Choroid plexus epithelial cell (primary cell): ENCODE measurements at regions not wholly inside any gene's neighbourhood (a gene's known extent, or its start where the extent isn't known, plus 50 kb on each side); places are given as distances from the start of the nearest gene placed in this dataset.

Experiments used
- DNase-seq: peaks from one replicate; pipeline ENCODE4 v3.0.0-alpha.2; 2010; ENCODE audit warnings: low read depth
- H3K4me3 ChIP-seq: 2 replicates; pipeline ENCODE4 v1.5.1; 2011; ENCODE audit warnings: low read depth, mild to moderate bottlenecking, control low read depth, low read length, moderate library complexity
- TF ChIP-seq, protein P1 (sequence below): conservative IDR thresholded peaks from 2 replicates; pipeline ENCODE4 v1.5.1; 2011; ENCODE audit warnings: low read depth, mild to moderate bottlenecking, control low read depth, inconsistent platforms, low read length, moderate library complexity

DNA sequence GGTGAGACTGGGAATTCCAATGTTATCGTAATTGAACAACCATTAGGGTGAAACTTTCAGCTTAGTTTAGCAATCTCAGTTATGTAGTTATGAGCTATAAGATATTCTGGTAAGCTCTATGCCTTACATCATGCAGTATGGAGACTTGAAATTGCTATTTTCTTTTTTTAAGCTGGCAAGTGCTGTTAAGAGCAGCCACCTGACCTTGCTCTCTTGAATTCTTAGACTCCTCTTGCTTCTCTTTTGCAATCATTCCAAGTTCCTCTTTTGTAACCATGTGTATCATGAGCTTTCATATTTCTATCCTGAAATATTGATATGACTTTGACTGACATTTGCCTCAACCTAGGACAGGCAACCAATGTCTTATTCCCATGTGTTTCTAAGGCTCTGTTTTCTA is 446.3 kb upstream of the SLC35B3 start:
- TF ChIP-seq, protein P1, sequence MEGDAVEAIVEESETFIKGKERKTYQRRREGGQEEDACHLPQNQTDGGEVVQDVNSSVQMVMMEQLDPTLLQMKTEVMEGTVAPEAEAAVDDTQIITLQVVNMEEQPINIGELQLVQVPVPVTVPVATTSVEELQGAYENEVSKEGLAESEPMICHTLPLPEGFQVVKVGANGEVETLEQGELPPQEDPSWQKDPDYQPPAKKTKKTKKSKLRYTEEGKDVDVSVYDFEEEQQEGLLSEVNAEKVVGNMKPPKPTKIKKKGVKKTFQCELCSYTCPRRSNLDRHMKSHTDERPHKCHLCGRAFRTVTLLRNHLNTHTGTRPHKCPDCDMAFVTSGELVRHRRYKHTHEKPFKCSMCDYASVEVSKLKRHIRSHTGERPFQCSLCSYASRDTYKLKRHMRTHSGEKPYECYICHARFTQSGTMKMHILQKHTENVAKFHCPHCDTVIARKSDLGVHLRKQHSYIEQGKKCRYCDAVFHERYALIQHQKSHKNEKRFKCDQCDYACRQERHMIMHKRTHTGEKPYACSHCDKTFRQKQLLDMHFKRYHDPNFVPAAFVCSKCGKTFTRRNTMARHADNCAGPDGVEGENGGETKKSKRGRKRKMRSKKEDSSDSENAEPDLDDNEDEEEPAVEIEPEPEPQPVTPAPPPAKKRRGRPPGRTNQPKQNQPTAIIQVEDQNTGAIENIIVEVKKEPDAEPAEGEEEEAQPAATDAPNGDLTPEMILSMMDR = no peak
- H3K4me3 ChIP-seq = no peak overlapping the region
- no peak for DNase-seq

- TF ChIP-seq, protein P1 = no peak
- no peak for DNase-seq
- H3K4me3 ChIP-seq = no peak overlapping the region
These were observed 444.0 kb upstream of the SLC35B3 start for GRCh38 chr6:8879334-8879733.

GRCh38 chr6:8875986-8876385 is 440.6 kb upstream of the SLC35B3 start:
- no peak overlapping the region for H3K4me3 ChIP-seq
- DNase-seq = no peak
- TF ChIP-seq, protein P1 = no peak

GRCh38 chr6:8872589-8872988 is 437.2 kb upstream of the SLC35B3 start:
- no peak overlapping the region for H3K4me3 ChIP-seq
- TF ChIP-seq, protein P1 = no peak
- no peak for DNase-seq

GRCh38 chr6:8865451-8865850 is 430.1 kb upstream of the SLC35B3 start:
- H3K4me3 ChIP-seq = no peak overlapping the region
- TF ChIP-seq, protein P1 = no peak
- no peak for DNase-seq

DNA sequence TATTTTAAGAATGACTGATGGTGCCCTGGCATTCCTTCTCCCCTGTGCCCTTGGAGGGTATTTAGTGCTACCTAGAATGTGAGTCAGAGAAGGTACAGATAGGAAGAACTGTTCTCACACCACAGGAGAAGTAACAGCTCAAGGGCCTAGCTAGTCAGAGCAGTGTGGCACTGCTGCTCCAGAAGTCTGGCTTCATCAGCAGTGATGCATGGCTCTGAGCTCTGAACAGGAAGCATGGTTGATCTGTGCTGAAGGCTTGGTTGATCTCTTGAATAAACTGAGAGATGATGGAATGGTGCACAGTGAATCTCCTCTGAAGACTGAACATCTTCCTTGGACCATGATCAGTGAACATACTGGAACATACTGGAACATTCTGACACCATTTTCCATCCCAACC is 425.3 kb upstream of the SLC35B3 start:
- TF ChIP-seq, protein P1 = no peak
- no peak overlapping the region for H3K4me3 ChIP-seq
- DNase-seq = no peak

DNA sequence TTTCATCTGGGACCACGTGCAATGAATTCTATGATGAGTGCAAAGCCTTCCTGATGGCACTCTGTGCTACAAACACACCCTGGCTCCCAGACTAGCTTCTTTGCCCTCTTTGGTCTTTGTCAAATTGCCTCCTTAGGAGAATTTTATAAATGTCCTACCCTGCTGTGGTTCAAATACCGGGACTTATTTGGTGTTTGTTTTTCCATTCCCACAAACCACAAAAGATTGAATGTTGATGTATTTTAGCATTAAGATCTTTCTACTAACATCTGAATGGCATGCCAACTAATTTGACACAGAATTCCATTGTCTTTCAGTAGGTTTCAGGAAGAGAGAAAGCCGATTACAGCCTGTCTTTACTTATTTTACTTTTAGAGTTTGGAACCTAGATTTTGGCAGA is 424.2 kb upstream of the SLC35B3 start:
- no peak overlapping the region for H3K4me3 ChIP-seq
- peak; percentile 5 for DNase-seq
- TF ChIP-seq, protein P1 = no peak
